C1 segment of cervical spinal cord (tissue), 14 donors: ENCODE measurements at regions not wholly inside any gene's neighbourhood (a gene's known extent, or its start where the extent isn't known, plus 50 kb on each side); places are given as distances from the start of the nearest gene placed in this dataset.
A peak's percentile ranks its signal among the peaks of the same experiment; 100 is the strongest.

Source experiments
- DNase-seq, 14 donors: peaks; one replicate each; lab custom pipeline; 2025; lab: John Stamatoyannopoulos, UW

DNA sequence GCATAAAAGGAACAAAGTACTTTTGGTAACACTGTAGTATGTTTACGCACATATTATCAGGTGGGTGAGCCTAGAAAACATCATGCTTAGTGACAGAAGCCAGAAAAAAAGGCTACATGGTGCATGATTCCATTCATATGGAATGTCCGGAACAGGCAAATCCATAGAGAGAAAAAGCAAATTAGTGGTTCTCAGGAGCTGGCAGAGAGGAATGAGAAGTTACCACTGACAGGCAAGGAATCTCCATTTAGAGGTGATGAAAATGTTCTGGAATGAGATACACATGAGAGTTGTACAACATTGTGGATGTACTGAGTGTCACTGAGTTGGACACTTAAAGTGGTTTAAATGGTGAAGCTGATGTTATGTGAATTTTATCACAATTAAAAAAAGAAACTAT lies 976.9 kb downstream of the NLGN4Y start:
- no peak for DNase-seq

DNA sequence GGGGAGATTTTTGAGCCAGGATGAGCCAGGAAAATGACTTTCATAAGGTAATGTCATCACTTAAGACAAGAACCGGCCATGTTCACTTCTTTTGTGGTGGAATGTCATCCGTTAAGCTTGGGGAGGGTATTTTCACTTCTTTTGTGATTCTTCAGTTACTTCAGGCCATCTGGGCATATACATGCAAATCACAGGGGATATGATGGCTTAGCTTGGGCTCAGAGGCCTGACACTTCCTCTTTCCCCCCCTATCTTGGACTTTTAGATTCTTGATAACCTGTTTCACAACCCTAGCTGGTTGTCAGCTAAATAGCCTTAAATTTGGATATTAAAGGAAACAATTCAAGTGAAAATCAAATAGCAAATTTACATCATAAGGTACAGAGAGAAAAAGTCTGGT lies 986.0 kb downstream of the NLGN4Y start:
- DNase-seq = no peak

DNA sequence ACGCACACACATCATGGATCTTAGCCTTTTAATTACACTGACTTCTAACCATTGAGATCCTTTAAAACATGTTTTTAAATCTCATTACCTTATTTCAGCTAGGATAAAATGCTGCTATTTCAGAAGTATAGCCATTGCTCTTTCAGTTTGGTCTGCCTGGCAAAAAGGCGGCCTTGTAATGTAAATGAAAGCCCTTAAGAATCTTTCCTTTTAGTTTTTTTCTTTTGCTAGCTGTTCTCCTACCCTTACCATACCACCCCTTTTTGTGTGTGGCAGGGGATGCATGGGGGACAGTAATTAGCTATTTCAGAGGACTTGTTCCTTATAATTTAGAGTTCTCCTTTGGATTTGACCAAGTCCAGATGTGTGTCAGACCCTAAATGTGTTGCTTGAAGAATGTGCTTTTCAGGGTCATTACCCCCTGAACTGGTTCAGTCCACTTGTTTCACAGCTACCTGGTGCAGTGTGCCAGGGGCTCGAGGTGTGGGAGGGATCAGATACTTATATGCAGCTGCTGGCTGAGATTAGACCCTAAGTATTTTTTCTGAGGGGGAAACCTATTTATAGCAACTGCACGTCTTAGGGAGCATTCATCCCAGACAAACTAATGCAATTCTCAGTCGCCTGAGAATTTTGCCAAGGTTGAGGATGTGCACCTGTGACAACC lies 986.8 kb downstream of the NLGN4Y start:
- DNase-seq = no peak

DNA sequence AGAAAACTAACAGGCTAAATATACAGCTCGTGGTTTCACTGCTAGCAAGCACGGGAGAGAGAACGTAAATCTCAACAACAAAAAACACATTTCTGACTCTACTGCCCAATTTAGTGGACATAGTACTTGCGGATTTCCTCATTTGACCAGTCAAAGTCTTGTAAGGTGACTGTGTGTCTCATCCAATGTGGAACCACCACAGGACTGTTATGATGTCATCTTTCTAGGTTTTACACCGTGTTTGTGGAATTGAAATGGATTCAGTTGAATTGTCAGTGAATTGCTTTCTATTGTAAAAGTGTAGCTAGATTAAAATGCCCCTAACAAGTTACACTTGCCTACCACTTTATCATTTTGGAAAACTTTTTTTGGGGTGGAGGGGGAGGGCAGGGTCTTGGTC lies 1010.8 kb downstream of the NLGN4Y start:
- DNase-seq = no peak

DNA sequence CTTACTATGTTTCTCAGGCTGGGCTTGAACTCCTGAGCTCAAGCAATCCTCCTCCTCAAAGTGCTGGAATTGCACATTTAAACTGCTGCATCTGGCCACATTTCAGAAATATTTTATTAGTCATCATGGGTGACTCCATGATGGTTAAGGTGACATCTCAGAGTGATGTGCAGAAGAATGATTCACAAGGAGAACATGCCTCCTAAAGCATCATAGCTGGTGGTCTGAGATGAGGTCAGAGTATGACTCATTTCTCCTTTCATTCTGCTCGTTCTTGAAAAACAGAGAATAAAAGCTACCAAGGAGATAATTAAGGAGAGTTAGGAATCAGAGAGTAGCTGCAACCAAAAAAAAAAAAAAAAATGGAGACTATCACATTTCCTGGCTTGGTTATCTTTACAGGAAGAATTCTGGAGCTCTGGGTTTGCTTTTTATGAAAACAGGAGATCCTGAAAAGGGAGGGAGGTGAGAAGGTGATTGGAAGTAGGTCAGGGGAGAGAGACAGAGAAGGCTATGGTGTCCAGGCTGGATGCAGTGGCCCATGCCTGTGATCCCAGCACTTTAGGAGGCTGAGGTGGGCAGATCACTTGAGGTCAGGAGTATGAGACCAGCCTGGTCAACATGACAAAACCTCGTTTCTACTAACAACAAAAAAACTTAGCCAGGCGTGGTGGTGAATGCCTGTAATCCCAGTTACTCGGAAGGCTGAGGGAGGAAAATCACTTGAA lies 1011.6 kb downstream of the NLGN4Y start:
- DNase-seq = no peak

DNA sequence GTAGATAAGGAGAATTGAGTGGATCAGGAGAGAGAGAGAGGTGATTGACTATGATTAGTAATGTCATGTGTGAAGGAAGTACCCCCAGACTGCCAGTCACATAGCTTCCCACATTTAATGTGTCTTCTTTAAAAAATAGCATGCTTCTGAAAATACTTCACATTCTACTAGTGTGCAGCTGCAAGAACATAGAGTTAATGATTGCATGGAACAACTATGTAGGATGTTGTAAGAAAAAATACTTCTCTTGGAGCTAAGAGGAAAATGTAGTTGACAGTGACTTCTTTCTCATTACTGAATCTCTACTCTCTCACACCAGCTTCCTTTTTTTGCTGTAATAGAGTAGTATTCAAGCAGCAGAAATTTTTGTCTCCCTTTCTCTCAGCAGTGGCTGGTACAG lies 1016.2 kb downstream of the NLGN4Y start:
- no peak for DNase-seq

DNA sequence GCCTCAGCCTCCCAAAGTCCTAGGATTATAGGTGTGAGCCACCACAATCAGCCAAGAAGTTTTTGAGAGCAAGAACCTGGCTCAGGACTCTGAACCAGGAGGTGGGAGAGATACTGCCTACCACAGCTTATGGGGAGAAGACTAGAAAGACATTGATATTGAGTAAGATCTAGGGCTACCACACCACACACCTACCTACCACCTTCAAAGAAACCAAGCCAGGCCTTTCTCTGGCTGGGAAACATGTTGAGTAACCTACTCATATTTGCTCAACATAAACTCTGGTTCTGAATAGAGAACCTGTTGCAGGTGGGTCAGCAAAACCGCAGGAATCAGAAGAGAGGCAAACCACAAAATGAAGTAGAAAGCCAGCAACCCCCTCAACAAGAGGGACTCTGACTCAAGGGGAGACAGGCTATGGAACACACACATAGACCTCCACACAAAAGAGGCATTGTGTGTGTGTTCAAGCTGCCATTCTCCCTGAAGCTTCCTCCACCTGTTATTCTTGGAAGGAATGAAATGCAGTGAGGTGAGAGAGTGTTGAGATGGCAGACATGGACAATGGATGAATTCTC lies 1021.9 kb downstream of the NLGN4Y start:
- DNase-seq = no peak

DNA sequence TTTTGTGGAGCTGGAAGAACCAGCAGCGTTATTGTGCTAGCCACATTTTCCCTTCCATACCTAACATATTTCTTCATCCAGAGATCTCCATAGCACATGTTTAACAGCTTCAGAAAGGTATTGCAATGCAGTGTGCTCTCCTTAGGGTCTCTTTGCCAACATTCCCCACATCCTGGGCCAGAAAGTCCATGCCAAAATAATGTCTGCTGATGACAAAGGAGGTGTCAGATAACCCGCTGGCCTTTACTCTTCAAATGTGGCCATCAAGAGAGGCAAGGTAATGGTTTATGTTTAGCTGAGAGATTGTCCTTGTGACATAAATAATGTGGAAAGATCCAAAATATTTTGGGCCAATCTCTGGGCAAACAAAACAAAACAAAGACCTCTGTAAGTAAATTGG lies 1027.7 kb downstream of the NLGN4Y start:
- DNase-seq = no peak

DNA sequence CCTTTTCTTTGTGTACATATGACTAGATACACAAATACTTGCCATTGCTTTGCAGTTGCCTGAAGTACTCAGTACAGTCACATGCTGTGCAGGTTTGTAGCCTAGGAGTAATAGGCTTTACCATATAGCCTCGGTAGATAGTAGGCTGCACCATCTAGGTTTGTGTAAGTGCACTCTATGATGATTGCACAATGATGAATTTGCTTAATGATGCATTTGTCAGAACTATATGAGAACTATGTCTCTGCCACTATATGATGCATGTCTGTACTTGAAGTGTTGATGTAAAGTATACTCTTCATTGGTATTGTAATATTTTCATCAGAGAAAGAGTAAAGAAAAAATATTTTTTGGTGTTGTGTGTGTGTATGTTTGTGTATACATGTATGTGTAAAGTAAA lies 1030.7 kb downstream of the NLGN4Y start:
- DNase-seq = no peak

DNA sequence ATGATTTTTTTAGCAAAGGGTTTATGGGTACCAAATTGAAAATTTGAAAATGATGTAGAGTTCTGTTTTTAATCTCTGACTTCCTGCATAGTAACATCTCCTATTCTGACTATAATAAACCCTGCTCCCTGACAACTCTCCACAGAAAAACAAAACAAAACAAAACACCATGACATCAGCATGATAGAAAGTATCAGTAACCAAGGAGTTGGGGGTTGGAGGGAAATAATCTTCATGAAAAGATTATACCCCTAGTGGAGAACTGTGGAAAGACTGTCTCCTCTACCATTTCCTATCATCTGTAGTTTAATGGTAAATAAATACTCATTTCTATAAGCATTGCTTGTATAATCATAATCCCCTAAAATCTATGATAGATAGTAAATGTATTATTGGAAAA lies 1034.8 kb downstream of the NLGN4Y start:
- DNase-seq = no peak

DNA sequence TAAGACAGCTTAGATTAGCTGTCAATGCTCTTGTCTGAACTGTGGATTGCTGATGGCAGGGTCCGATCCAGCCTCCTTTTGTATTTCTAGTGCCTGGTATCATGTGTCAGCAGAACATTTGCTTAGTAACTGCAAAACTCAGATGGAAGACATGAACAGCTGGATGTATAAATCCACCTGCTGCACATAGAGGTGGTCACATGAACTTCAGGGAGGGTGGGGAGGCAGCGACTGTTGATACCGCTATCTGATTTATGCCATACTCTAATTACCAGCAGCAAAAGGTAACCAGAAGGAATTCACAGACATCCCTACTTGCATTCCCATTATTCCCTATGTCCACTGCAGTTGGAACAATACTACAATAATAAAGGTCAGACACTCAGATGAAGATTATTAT lies 1036.5 kb downstream of the NLGN4Y start:
- no peak for DNase-seq

DNA sequence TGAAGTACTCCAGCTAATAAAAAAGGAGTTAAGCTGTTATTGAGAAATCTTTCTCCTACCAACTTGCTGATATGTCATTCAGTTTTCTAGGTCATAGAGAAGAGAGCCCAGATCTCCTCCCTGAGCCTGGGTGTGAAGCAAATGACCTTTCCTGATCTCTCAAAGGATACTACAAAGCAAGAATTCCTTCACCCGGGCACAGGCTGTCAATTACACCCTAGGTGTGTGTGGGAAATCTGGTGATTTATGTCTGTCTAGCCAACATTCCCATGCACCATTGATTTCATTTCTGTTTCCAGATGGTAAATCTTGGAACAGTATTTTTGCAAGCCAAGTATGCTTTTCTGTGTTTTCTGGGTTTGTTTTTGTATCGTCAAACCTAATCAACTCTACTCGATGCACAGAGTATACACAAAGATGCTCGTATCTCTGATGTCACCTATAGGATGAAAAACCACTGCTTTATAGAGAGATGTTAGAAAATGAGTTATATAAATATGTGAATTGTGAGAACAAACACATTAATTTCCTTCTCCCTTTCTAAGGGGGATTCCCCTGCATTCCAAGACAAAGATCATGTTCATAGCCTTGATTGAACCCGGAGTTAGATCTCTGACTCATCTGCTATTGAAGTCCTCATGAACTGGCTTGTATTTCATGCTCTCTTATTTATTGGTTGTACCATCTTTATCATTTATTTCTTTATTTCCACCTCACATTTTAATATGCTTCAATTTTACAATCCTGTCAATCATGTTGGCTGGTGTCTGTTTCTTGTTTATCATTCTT lies 1037.4 kb downstream of the NLGN4Y start:
- DNase-seq = peak in 1 of 14 donors; percentile 0

DNA sequence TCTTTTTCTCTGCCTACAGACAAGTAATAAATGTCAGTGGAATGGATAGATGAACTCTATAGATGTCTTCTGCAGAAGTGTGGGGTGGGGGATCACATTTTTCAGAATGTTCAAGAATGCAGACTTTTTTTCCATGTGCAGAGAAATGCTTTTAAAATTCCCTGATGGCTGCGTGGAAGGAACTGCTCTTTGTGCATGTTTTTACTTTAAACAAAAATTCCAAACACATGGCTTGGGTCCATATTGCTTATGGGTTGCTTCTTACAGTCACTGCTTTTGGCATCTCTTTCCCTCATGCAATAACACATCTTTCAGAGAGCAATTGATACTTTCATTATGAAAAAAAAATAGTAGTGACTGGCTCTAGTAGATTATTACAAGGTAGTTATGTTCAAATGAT lies 1053.6 kb downstream of the NLGN4Y start:
- no peak for DNase-seq

DNA sequence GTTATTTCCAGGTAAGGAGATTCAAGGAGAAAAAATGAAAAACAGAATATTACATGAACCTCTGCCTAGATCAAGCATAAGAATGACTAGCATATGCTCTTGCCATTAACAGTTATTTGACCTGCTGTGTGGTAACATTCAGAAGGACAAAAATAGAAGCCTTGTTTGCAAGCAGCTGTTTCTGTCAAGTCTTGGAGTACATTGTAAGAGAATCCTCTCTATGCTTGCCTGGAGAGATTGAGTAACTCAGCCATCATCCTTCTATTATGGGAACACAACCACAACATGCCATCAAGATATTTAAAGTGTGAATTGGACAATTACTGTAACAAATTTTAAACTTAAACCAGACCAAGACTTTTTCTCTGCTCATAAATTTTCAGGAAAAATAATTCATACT lies 1054.4 kb downstream of the NLGN4Y start:
- no peak for DNase-seq

DNA sequence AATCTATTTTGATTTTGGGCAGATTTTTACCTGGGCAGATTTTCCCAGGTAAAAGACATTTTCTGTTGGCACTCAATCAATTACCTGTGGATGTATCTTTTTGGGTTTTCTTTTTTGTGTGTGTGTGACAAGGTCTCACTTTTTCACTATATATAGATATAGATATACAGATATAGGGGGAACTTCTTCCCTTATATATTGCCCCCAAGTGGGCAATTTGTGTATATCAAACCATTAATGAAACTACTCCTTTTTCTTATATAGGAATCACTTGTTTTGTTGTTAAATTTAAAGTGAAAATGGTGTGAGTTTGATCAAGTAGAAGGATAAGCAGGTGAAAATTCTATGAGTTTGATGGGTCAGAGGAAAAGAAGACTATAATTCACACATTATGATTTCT lies 1054.9 kb downstream of the NLGN4Y start:
- no peak for DNase-seq

DNA sequence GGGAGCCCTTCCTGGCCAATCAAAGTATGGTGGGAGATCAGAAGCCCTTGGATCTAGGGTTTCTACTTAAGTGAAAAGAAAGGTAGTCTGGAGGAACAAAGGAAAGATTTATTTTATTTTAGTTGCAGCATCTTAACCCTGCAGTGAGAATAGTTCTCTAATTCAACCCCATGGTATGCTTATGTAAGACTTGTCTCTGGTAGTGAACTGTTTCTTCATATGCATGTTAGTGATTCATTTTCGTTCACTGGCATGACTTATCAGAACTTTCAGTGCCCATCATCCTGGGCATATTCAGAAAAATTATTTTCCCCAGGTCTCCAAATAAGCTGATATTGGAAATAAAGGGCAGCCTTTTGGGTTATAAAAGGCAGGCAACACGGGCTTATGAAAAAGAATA lies 1058.8 kb downstream of the NLGN4Y start:
- no peak for DNase-seq

DNA sequence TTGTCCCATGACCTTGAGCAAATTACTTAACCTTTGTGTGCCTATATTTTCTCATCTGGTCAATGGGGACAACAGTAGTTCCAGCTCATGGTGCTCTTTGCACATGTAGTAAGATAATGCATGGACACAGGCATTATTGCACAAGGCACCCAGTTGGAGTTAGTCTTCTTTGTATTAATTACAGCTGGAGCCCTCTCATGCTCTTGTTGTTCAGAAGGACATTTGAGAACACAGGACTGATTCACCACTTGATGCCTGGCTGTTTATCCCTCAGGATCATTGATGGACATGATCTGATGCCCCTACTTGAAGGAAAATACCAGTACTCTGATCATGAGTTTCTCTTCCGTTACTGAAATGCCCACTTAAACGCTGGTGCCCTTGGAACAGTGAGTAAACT lies 1068.6 kb downstream of the NLGN4Y start:
- no peak for DNase-seq

DNA sequence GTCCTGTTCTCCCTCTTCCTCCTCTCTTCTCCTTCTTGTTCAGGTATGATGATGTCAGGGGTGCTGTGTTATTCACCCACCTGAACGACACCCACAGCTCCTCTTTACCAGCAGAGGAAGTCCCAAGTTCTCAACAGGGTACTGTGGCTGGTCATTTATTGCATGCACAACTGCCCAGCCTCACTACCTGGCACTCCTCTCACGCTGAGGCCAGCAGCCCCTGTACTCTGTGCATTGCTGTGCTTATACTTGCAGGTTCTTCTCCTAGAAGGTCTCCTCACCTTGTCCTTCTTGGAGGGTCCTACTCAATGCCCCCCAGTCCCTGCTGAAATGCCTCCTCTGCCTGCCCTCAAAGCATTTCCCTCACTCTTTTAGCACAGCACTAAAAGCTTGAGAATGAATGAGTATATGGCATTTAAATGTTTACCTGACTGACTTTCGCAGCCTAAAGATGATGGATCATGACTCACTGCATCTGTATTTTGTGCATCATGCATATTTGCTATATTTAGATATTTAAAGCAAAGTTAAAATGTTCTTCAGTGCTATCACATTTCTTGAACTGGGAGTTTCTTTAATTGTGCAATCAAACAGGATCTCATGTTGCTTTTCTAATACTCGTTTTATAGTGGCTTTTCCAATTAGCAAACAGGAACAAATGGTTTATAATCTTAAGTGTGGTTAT lies 1069.3 kb downstream of the NLGN4Y start:
- no peak for DNase-seq

DNA sequence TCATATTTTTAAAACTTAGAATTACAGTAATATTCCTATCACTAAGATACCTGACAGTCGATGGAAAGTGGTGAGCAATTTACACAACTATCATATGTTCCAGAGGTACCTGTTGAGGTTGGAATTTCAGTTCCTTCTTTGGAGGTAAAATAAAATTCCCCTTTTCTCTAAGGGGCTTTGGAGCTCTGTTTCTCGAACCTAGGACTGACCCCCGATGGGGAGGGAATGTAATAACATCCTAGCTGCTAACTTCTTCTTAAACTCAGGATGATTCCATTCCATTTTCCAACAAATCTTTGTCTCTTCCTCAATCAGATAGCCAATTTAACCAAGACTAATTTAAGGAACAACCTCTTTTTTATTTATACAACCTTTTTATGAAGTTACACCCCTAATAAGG lies 1069.8 kb downstream of the NLGN4Y start:
- no peak for DNase-seq

DNA sequence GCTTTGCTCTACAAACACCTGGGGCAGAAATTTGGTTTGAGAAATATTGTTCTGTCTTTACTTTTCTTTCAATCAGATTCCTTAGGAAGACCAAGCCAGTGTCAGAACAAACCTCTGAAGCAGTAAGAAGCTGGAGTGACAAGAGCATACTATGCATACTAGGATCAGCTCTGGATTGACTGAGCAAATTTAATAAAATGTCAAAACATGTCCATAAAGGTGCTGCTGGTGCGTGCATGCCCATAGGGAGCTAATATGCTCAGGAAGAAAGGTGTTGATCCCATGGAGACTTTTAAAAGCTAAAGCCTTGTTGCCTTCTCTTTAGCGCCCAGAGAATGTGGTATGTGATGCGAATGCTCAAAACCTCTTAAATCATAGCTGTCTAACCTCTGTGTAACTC lies 1076.2 kb downstream of the NLGN4Y start:
- DNase-seq = no peak

DNA sequence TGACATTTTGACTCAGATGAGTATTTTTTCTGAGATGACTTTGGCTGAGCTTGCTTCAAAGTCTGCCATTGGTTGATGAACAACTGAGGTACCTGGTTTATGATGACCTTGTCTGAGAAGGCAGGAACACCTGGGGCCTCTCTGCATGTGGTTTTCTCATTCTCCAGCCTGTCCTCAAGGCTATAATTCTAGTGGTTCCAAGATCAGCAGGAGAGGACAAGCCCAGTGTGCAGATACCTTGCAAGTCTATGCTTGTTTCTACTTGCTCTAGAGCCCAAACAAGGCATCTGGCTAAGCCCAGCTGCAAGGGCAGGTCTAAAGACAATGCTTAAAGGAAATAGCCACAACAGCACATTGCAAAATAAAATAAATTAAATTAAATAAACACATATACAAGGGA lies 1100.0 kb downstream of the NLGN4Y start:
- no peak for DNase-seq

DNA sequence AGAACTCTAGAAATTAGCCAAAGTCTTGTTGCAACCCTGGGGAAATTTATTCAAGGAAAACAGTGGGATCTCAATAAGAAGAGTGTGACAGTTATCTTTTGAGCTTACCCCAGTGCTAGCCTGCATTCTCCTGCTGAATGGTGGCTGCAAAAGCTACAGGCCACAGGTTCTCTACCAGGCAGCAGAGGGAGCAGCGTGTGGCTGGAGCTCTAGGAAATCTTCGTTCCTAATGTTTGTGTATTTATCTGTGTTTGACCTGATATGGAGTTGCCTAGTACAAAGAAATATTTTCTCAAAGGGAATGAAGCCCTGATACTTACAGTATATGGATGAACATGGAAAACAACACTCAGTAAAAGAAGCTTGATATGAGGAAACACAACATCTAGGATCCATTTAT lies 1100.6 kb downstream of the NLGN4Y start:
- DNase-seq = no peak
